ENCODE measurements at regions not wholly inside any gene's neighbourhood (a gene's known extent, or its start where the extent isn't known, plus 50 kb on each side); places are given as distances from the start of the nearest gene placed in this dataset.

- Histone ChIP-seq H3K27ac (ENCODE audit: insufficient read depth, low read depth, low read length) (no peak overlapping the region), H3K4me1 (ENCODE audit: control insufficient read depth, extremely low read depth, insufficient read depth, low read length) (no peaks in the 10 kb centered on the region), H4K20me1 (replicated peaks; ENCODE audit: control insufficient read depth, extremely low read depth, insufficient read depth, low read length) (no peaks in the 10 kb centered on the region), H3K79me2 (ENCODE audit: control insufficient read depth, insufficient read depth, low read length) (no peaks in the 10 kb centered on the region), H3K4me3 (replicated peaks in 1 of 3; ENCODE audit: insufficient read depth in 1 of 3, low read depth in 1 of 3, low read length in 3 of 3) (no peak overlapping the region), H3K9me1 (replicated peaks; ENCODE audit: control insufficient read depth, extremely low read depth, insufficient read depth, low read length) (no peaks in the 10 kb centered on the region), H3K27me3 (ENCODE audit: control insufficient read depth in 2 of 2, insufficient read depth in 2 of 2, low read length in 2 of 2) (no peaks in the 10 kb centered on the region), H3K36me3 (ENCODE audit: control insufficient read depth in 2 of 2, extremely low read depth in 1 of 2, insufficient read depth in 2 of 2, low read length in 2 of 2) (no peaks in the 10 kb centered on the region), H3K9me3 (replicated peaks; ENCODE audit: control insufficient read depth, insufficient read depth, low read length) (peaks cover 4% of the 10 kb centered on the region), H3K4me2 (ENCODE audit: insufficient read depth, low read length) (no peak overlapping the region), H2AFZ (ENCODE audit: low read depth, low read length) (no peak overlapping the region), H3K9ac (replicated peaks; ENCODE audit: extremely low read depth, insufficient read depth, low read length) (no peak overlapping the region)
- no peak for DNase-seq (ENCODE audit: low read depth, low spot score)
- TF ChIP-seq, protein P1, sequence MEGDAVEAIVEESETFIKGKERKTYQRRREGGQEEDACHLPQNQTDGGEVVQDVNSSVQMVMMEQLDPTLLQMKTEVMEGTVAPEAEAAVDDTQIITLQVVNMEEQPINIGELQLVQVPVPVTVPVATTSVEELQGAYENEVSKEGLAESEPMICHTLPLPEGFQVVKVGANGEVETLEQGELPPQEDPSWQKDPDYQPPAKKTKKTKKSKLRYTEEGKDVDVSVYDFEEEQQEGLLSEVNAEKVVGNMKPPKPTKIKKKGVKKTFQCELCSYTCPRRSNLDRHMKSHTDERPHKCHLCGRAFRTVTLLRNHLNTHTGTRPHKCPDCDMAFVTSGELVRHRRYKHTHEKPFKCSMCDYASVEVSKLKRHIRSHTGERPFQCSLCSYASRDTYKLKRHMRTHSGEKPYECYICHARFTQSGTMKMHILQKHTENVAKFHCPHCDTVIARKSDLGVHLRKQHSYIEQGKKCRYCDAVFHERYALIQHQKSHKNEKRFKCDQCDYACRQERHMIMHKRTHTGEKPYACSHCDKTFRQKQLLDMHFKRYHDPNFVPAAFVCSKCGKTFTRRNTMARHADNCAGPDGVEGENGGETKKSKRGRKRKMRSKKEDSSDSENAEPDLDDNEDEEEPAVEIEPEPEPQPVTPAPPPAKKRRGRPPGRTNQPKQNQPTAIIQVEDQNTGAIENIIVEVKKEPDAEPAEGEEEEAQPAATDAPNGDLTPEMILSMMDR (IDR thresholded peaks at IDR 0.05; ENCODE audit: extremely low read depth in 1 of 2, insufficient read depth in 1 of 2, low read depth in 1 of 2, low read length in 2 of 2): no peak
- TF ChIP-seq MYC (IDR thresholded peaks at IDR 0.05; ENCODE audit: low read depth, low read length) (no peak), GATA2 (IDR thresholded peaks at IDR 0.05; ENCODE audit: insufficient read depth, insufficient read length, low read depth, low read length) (no peak), POLR2AphosphoS5 (IDR thresholded peaks at IDR 0.05; ENCODE audit: insufficient read depth, low read depth, low read length) (no peak), POLR2A (IDR thresholded peaks at IDR 0.05; ENCODE audit: low read depth, low read length) (no peak), JUN (IDR thresholded peaks at IDR 0.05; ENCODE audit: borderline replicate concordance, insufficient read depth, insufficient read length, low read depth) (no peak), EZH2 (IDR thresholded peaks at IDR 0.05; ENCODE audit: borderline replicate concordance, low read depth, low read length, severe bottlenecking) (no peak), FOS (IDR thresholded peaks at IDR 0.05; ENCODE audit: borderline replicate concordance, insufficient read depth, low read length) (no peak), MAX (IDR thresholded peaks at IDR 0.05; ENCODE audit: insufficient read depth, insufficient read length) (no peak)
- ChIA-PET CTCF (no interaction called here), POLR2A (no interaction called here)
- no TSS peak for BruUV-seq (replicated peaks)
- no peak for FAIRE-seq
- intact Hi-C loops (cut with micrococcal nuclease): no loop called here
- dilution Hi-C loops (cut with MboI; ENCODE audit: extremely low pct_ligation_motif_present, low sequenced_read_pairs): no loop called here
These were observed 501.6 kb downstream of the EFNA5 start for GRCh38 chr5:107168848-107169752.

Measured in endothelial cell of umbilical vein (primary cell).